BE2C (cell line): ENCODE measurements at regions not wholly inside any gene's neighbourhood (a gene's known extent, or its start where the extent isn't known, plus 50 kb on each side); places are given as distances from the start of the nearest gene placed in this dataset.

Experiments
- DNase-seq: peaks from one replicate; pipeline ENCODE4 v3.0.0-alpha.2; 2020
- H3K27me3 ChIP-seq: fragments of 250-450 bp; sonication (Bioruptor Pico); 2 replicates; pipeline ENCODE4 v1.5.1; 2020; ENCODE audit warnings: mild to moderate bottlenecking
- H3K36me3 ChIP-seq: fragments of 250-450 bp; sonication (Bioruptor Pico); 2 replicates; pipeline ENCODE4 v1.5.1; 2020; ENCODE audit warnings: mild to moderate bottlenecking
- H3K4me1 ChIP-seq: fragments of 250-450 bp; sonication (Bioruptor Pico); 2 replicates; pipeline ENCODE4 v1.5.1; 2020
- H3K4me3 ChIP-seq: 2 replicates; pipeline ENCODE4 v1.5.1; 2011; ENCODE audit warnings: low read depth, low read length
- H3K9me3 ChIP-seq: fragments of 250-450 bp; sonication (Bioruptor Pico); 2 replicates; pipeline ENCODE4 v1.5.1; 2020
- TF ChIP-seq, protein P1 (sequence below): IDR thresholded peaks from 2 replicates; pipeline ENCODE4 v1.5.1; 2012; ENCODE audit warnings: mild to moderate bottlenecking, low read depth, low read length

DNA sequence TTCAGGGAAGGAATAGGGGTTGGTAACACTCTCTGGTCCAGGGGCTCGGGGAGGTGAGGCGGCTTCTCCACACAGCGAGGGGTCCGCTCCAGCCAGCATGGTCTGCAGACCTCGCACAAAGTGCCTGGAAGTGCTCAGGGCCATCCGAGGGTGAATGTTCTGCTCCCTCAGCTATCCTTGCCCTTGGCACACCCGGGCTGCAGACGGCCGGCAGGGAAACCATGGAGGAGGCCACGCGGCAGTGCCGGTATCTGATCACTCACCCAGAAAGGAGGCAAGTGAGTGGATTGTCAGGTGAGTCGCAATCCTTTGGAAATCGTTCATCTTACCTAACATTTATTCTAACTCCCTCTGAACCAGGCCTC is 62.0 kb downstream of the DLL1 start:
- no peak for DNase-seq
- TF ChIP-seq, protein P1, sequence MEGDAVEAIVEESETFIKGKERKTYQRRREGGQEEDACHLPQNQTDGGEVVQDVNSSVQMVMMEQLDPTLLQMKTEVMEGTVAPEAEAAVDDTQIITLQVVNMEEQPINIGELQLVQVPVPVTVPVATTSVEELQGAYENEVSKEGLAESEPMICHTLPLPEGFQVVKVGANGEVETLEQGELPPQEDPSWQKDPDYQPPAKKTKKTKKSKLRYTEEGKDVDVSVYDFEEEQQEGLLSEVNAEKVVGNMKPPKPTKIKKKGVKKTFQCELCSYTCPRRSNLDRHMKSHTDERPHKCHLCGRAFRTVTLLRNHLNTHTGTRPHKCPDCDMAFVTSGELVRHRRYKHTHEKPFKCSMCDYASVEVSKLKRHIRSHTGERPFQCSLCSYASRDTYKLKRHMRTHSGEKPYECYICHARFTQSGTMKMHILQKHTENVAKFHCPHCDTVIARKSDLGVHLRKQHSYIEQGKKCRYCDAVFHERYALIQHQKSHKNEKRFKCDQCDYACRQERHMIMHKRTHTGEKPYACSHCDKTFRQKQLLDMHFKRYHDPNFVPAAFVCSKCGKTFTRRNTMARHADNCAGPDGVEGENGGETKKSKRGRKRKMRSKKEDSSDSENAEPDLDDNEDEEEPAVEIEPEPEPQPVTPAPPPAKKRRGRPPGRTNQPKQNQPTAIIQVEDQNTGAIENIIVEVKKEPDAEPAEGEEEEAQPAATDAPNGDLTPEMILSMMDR, result no peak
- H3K27me3 ChIP-seq, result no peaks in the 10 kb centered on the region
- no peaks in the 10 kb centered on the region; the same call in 1 of the 2 replicates for H3K4me1 ChIP-seq
- no peaks in the 10 kb centered on the region for H3K9me3 ChIP-seq
- H3K36me3 ChIP-seq, result no peaks in the 10 kb centered on the region
- H3K4me3 ChIP-seq, result no peak overlapping the region

- TF ChIP-seq, protein P1, result no peak
- Histone ChIP-seq H3K4me3 (no peak overlapping the region), H3K27me3 (no peaks in the 10 kb centered on the region), H3K4me1 (no peaks in the 10 kb centered on the region; the same call in 1 of the 2 replicates), H3K9me3 (no peaks in the 10 kb centered on the region), H3K36me3 (no peaks in the 10 kb centered on the region)
- no peak for DNase-seq
Observed at GRCh38 chr6:170227996-170228945, 62.6 kb downstream of the DLL1 start.

GRCh38 chr6:170227521-170227983 is 63.3 kb downstream of the DLL1 start:
- Histone ChIP-seq H3K4me3 (no peak overlapping the region), H3K4me1 (no peaks in the 10 kb centered on the region; the same call in 1 of the 2 replicates)

DNA sequence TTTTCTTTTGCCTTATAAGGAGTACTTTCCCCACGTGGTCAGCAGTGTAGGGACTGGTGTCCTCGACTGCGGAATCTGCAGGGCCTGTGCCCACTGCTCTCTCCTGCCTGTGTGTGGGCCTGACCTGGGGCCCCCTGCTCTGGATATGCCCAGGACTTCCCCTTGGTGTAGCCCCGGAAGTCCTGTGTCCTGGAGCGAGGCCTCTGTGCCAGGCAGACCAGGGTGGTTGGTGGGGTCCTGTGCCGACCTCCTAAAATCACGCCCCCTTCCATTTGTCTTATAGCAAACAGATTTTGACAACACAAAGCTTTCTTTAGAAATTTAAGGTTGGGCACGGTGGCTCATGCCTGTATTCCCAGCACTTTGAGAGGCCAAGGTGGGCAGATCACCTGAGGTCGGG is 64.2 kb downstream of the DLL1 start:
- Histone ChIP-seq H3K9me3 (no peaks in the 10 kb centered on the region), H3K4me3 (no peak overlapping the region), H3K36me3 (no peaks in the 10 kb centered on the region), H3K4me1 (no peaks in the 10 kb centered on the region; the same call in 1 of the 2 replicates), H3K27me3 (no peaks in the 10 kb centered on the region)
- DNase-seq, result no peak
- TF ChIP-seq, protein P1, result no peak

More at GRCh38 chr6:170227521-170227983, 63.3 kb downstream of the DLL1 start:
- TF ChIP-seq, protein P1, result no peak
- no peak for DNase-seq
- no peaks in the 10 kb centered on the region for H3K36me3 ChIP-seq
- H3K27me3 ChIP-seq, result no peaks in the 10 kb centered on the region
- no peaks in the 10 kb centered on the region for H3K9me3 ChIP-seq

DNA sequence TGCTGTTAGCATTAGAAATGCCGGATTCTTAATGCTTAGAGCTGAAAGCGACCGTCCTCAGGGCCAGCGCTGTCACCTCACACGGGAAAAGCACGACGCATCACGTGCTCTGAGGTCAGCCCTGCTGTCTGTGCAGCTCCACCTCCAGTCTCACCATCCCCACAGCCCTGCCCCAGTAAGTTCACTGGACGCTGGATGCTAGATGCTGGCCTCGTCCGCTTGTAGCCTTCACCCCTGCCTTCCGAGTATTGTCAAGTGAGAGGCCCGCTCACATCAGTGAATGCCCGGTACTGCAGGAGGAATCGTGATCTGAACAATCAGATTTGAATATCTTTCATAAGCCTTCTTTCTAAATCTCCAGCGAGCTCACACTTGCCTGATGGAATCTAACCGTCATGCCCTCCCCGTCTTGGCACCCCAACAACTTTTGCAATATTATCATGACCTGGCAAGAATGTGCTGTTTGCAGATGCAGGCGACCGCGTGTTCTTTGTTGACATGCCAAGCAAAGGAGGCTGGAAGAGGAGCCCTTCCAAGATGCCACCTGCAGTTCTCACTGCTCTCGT is 64.9 kb downstream of the DLL1 start:
- Histone ChIP-seq H3K36me3 (no peaks in the 10 kb centered on the region), H3K27me3 (no peaks in the 10 kb centered on the region), H3K4me3 (no peak overlapping the region), H3K9me3 (no peaks in the 10 kb centered on the region), H3K4me1 (no peaks in the 10 kb centered on the region; the same call in 1 of the 2 replicates)
- TF ChIP-seq, protein P1, result no peak
- DNase-seq, result no peak
